ENCODE measurements at regions not wholly inside any gene's neighbourhood (a gene's known extent, or its start where the extent isn't known, plus 50 kb on each side); places are given as distances from the start of the nearest gene placed in this dataset.

DNA sequence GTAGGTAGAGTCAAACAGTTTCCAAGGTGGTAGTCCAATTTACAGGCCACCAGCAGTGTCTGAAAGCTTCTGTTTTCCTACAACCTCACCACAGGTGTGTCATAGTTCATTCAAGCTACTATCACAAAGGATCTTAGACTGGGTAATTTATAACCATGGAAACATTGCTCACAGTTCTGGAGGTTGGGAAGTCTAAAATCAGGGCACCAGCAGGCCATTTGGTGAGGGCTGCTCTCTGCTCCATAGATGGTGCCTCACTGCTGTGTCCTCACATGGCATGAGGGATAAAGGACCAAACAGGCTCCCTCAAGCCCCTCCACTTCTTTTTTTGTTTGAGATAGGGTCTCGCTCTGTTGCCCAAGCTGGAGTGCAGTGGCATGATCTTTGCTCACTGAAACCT, 60.6 kb downstream of the ING1 start:
- TF ChIP-seq ZBED1 (IDR thresholded peaks at IDR 0.05) (no peak), EP300 (IDR thresholded peaks at IDR 0.05; ENCODE audit: low read length) (no peak), RAD21 (CRISPR knock-in tag; conservative IDR thresholded peaks at IDR 0.05 in 1 of 2, IDR thresholded peaks at IDR 0.05 in 1 of 2) (no peak), ZKSCAN1 (IDR thresholded peaks at IDR 0.05; ENCODE audit: low read depth, low read length) (no peak), ZKSCAN3 (CRISPR knock-in tag; IDR thresholded peaks at IDR 0.05) (no peak), FOS (IDR thresholded peaks at IDR 0.05; ENCODE audit: extremely low read depth, insufficient read length) (no peak)
- TF ChIP-seq, protein P1, sequence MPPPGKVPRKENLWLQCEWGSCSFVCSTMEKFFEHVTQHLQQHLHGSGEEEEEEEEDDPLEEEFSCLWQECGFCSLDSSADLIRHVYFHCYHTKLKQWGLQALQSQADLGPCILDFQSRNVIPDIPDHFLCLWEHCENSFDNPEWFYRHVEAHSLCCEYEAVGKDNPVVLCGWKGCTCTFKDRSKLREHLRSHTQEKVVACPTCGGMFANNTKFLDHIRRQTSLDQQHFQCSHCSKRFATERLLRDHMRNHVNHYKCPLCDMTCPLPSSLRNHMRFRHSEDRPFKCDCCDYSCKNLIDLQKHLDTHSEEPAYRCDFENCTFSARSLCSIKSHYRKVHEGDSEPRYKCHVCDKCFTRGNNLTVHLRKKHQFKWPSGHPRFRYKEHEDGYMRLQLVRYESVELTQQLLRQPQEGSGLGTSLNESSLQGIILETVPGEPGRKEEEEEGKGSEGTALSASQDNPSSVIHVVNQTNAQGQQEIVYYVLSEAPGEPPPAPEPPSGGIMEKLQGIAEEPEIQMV (tag; conservative IDR thresholded peaks at IDR 0.05; ENCODE audit: low read depth), result no peak
- TF ChIP-seq, protein P2, sequence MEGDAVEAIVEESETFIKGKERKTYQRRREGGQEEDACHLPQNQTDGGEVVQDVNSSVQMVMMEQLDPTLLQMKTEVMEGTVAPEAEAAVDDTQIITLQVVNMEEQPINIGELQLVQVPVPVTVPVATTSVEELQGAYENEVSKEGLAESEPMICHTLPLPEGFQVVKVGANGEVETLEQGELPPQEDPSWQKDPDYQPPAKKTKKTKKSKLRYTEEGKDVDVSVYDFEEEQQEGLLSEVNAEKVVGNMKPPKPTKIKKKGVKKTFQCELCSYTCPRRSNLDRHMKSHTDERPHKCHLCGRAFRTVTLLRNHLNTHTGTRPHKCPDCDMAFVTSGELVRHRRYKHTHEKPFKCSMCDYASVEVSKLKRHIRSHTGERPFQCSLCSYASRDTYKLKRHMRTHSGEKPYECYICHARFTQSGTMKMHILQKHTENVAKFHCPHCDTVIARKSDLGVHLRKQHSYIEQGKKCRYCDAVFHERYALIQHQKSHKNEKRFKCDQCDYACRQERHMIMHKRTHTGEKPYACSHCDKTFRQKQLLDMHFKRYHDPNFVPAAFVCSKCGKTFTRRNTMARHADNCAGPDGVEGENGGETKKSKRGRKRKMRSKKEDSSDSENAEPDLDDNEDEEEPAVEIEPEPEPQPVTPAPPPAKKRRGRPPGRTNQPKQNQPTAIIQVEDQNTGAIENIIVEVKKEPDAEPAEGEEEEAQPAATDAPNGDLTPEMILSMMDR (IDR thresholded peaks at IDR 0.05 in 2 of 3, conservative IDR thresholded peaks at IDR 0.05 in 1 of 3; ENCODE audit: insufficient read depth in 2 of 3, low read depth in 1 of 3, low read length in 3 of 3), result no peak
- TF ChIP-seq, protein P3, sequence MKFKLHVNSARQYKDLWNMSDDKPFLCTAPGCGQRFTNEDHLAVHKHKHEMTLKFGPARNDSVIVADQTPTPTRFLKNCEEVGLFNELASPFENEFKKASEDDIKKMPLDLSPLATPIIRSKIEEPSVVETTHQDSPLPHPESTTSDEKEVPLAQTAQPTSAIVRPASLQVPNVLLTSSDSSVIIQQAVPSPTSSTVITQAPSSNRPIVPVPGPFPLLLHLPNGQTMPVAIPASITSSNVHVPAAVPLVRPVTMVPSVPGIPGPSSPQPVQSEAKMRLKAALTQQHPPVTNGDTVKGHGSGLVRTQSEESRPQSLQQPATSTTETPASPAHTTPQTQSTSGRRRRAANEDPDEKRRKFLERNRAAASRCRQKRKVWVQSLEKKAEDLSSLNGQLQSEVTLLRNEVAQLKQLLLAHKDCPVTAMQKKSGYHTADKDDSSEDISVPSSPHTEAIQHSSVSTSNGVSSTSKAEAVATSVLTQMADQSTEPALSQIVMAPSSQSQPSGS (CRISPR knock-in tag; IDR thresholded peaks at IDR 0.05), result no peak
